OCI-LY3 (cell line): ENCODE measurements at regions not wholly inside any gene's neighbourhood (a gene's known extent, or its start where the extent isn't known, plus 50 kb on each side); places are given as distances from the start of the nearest gene placed in this dataset.

ENCODE experiments used
- EZH2phosphoT487 ChIP-seq: fragments of 200-600 bp; shearing (Covaris generic); IDR thresholded peaks from 2 replicates; pipeline ENCODE4 v1.6.1; 2018; ENCODE audit warnings: antibody characterized with exemption, mixed run types, low read depth
- TF ChIP-seq, protein P1 (sequence below): fragments of 200-600, 300-600 bp; sonication (generic); IDR thresholded peaks from 2 replicates; pipeline ENCODE4 v1.5.1; 2014; ENCODE audit warnings: antibody characterized with exemption, low read length, low read depth

DNA sequence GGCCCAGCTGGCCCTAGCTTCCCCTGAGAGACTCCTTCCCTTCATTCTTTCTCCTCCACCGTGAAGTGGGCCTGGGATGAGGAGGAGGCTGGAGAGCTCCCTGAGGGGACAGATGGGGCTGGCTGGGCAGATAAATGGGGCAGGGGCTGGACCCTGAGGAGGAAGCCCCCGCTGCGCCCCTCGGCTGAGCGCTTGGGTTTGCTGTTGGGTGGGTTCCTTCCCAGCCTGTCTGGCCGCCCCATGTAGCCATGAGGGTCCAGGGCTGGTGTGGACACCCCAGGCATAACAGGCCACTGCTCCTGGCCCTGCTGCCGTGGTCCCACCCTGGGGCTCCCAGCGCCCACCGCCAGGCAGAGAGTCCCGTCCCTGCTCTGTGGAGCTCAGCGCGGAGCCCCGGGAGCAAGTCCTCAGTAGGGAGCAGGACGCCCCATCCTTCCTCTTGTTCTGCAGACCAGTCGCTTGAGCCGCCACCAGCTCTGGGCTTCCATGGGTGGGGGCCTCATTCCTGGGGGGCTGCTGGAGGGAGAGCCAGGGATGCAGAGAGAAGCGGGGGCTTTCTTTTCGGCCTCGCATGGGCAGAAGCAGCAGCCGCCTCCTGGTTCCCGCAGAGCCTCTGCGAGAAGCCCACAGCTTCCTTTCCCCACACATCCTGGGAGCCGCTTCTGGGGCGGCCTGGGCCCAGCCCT is 266.4 kb upstream of the TCERG1L start:
- TF ChIP-seq, protein P1, sequence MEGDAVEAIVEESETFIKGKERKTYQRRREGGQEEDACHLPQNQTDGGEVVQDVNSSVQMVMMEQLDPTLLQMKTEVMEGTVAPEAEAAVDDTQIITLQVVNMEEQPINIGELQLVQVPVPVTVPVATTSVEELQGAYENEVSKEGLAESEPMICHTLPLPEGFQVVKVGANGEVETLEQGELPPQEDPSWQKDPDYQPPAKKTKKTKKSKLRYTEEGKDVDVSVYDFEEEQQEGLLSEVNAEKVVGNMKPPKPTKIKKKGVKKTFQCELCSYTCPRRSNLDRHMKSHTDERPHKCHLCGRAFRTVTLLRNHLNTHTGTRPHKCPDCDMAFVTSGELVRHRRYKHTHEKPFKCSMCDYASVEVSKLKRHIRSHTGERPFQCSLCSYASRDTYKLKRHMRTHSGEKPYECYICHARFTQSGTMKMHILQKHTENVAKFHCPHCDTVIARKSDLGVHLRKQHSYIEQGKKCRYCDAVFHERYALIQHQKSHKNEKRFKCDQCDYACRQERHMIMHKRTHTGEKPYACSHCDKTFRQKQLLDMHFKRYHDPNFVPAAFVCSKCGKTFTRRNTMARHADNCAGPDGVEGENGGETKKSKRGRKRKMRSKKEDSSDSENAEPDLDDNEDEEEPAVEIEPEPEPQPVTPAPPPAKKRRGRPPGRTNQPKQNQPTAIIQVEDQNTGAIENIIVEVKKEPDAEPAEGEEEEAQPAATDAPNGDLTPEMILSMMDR, result no peak
- TF ChIP-seq EZH2phosphoT487, result no peak
